Neural progenitor cell (in vitro differentiated cells): ENCODE measurements at regions not wholly inside any gene's neighbourhood (a gene's known extent, or its start where the extent isn't known, plus 50 kb on each side); places are given as distances from the start of the nearest gene placed in this dataset.

ENCODE experiments used
- EZH2 ChIP-seq: fragments of 200-600 bp; sonication (generic); IDR thresholded peaks from 2 replicates; pipeline ENCODE4 v1.6.1; 2017; ENCODE audit warnings: antibody characterized with exemption, mild to moderate bottlenecking, moderate library complexity
- TF ChIP-seq, protein P1 (sequence below): fragments of 200-600 bp; sonication (generic); IDR thresholded peaks from 2 replicates; pipeline ENCODE4 v1.5.1; 2017; ENCODE audit warnings: antibody characterized with exemption, mild to moderate bottlenecking

DNA sequence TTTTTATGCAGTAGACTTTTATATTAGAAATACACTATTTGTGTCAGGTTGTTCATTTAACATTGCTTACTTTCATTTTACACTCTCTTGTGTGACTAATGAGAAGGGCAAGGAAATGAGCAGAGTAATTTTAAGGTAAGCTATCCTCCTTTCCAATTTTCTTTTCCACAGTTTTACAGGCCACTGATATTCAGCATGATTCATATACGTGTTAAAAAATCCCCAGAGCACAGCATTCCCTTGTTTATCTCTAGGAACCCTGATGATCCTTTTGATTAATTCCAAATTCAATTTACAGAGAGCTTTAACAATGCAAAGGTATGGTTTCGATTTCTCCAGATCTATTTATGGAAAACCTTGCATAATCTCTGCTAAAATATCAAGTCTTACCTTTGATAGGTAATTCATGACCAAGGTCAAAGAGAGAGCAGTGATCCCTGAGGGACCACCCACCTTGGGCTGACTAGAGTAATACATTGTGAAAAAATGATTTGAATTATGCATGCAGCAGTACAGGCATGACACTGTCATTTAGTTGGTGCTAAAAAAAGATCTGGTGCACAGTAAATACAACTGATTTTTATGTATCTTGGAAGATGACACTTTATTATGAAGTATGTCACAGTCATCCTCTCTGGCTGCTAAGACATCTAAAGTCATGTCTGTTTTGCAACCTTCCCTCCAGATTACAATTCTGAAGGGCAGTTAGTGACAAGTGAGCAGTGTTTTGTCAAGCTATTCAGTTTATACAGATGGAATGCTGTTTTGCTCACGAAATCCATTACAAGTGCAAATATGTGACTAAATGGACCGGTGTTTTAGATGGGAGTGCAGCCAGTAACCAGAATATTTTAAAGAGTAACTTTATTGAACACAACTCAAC lies 736.6 kb downstream of the EPHA7 start:
- TF ChIP-seq, protein P1, sequence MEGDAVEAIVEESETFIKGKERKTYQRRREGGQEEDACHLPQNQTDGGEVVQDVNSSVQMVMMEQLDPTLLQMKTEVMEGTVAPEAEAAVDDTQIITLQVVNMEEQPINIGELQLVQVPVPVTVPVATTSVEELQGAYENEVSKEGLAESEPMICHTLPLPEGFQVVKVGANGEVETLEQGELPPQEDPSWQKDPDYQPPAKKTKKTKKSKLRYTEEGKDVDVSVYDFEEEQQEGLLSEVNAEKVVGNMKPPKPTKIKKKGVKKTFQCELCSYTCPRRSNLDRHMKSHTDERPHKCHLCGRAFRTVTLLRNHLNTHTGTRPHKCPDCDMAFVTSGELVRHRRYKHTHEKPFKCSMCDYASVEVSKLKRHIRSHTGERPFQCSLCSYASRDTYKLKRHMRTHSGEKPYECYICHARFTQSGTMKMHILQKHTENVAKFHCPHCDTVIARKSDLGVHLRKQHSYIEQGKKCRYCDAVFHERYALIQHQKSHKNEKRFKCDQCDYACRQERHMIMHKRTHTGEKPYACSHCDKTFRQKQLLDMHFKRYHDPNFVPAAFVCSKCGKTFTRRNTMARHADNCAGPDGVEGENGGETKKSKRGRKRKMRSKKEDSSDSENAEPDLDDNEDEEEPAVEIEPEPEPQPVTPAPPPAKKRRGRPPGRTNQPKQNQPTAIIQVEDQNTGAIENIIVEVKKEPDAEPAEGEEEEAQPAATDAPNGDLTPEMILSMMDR = no peak
- TF ChIP-seq EZH2 = no peak
